ENCODE measurements at regions not wholly inside any gene's neighbourhood (a gene's known extent, or its start where the extent isn't known, plus 50 kb on each side); places are given as distances from the start of the nearest gene placed in this dataset.

DNA sequence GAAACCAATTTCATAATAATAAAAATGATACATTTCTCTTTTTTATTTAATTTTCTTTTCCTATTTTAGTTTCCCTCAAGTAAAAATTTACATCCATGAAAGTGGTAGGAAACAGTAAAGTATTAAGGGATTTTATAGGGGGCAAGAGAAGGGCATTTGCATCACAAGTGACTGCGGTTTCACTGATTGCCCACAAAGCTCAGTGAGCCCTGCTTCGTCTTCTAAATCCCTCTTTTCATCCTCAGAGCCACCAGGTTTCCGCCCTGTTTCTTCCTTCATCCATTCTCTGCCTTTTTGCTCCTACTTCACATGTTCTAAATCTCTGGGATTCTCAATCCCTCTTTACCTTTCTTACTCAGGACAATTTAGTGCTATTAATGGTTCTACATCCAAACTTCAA, 491.4 kb downstream of the LRRC70 start:
- Histone ChIP-seq H3K79me2 (ENCODE audit: low read depth) (no peaks in the 10 kb centered on the region), H3K36me3 (no peaks in the 10 kb centered on the region), H3K4me2 (peak overlapping the region; percentile 36), H3F3A (ENCODE audit: low read depth) (peaks cover 15% of the 10 kb centered on the region), H3K9me3 (ENCODE audit: low read depth) (no peaks in the 10 kb centered on the region), H3K4me3 (no peak overlapping the region), H3K9ac (no peak overlapping the region), H3K27me3 (no peaks in the 10 kb centered on the region), H4K20me1 (ENCODE audit: low read depth) (no peaks in the 10 kb centered on the region), H2AFZ (replicated peaks) (no peak overlapping the region), H3K27ac (peak overlapping the region; percentile 69), H3K4me1 (peaks cover 14% of the 10 kb centered on the region)
- peaks cover 2% of the 10 kb centered on the region for H3K4me1 Mint-ChIP-seq
- no peak overlapping the region for H3K27ac Mint-ChIP-seq
- DNase-seq (ENCODE audit: low spot score): peak; percentile 70
- H3K36me3 Mint-ChIP-seq: no peaks in the 10 kb centered on the region
- H3K4me3 Mint-ChIP-seq: no peak overlapping the region
- H3K9me3 Mint-ChIP-seq: no peaks in the 10 kb centered on the region
- peaks cover 3% of the 10 kb centered on the region for H3K27me3 Mint-ChIP-seq (ENCODE audit: insufficient read depth, low read depth)
- TF ChIP-seq EZH2 (IDR thresholded peaks at IDR 0.05) (no peak), EZH2phosphoT487 (IDR thresholded peaks at IDR 0.05) (no peak)
- TF ChIP-seq, protein P1, sequence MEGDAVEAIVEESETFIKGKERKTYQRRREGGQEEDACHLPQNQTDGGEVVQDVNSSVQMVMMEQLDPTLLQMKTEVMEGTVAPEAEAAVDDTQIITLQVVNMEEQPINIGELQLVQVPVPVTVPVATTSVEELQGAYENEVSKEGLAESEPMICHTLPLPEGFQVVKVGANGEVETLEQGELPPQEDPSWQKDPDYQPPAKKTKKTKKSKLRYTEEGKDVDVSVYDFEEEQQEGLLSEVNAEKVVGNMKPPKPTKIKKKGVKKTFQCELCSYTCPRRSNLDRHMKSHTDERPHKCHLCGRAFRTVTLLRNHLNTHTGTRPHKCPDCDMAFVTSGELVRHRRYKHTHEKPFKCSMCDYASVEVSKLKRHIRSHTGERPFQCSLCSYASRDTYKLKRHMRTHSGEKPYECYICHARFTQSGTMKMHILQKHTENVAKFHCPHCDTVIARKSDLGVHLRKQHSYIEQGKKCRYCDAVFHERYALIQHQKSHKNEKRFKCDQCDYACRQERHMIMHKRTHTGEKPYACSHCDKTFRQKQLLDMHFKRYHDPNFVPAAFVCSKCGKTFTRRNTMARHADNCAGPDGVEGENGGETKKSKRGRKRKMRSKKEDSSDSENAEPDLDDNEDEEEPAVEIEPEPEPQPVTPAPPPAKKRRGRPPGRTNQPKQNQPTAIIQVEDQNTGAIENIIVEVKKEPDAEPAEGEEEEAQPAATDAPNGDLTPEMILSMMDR (IDR thresholded peaks at IDR 0.05): no peak

DNA sequence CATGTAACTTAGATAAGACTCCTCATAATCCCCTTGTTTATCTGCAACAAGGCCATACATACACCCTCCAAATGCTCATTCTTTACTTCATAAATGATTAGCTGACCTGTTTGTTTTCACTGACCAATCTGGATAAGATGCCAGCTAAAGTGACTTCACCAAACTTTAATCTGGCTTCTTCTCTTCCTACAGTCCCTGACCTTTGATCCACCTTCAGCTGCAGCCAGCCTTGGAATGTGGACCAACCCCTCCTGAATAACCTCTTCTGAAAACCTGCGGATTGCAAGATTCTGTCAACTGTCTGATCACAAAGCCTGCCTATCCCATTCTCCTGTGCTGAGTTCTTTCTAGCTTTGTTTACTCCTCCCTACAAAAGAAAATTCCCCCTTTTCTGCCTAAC, 476.8 kb downstream of the LRRC70 start:
- no peaks in the 10 kb centered on the region for H3K9me3 Mint-ChIP-seq
- TF ChIP-seq, protein P1 (IDR thresholded peaks at IDR 0.05): no peak
- TF ChIP-seq EZH2phosphoT487 (IDR thresholded peaks at IDR 0.05) (no peak), EZH2 (IDR thresholded peaks at IDR 0.05) (no peak)
- no peaks in the 10 kb centered on the region for H3K36me3 Mint-ChIP-seq
- peaks cover 9% of the 10 kb centered on the region for H3F3A ChIP-seq (ENCODE audit: low read depth)
- H3K4me1 Mint-ChIP-seq: peaks cover 4% of the 10 kb centered on the region
- peak; percentile 51 for DNase-seq (ENCODE audit: low spot score)
- H3K36me3 ChIP-seq: no peaks in the 10 kb centered on the region
- H3K27me3 Mint-ChIP-seq (ENCODE audit: insufficient read depth, low read depth): peaks cover 2% of the 10 kb centered on the region
- no peaks in the 10 kb centered on the region for H4K20me1 ChIP-seq (ENCODE audit: low read depth)
- H3K4me3 Mint-ChIP-seq: no peak overlapping the region
- no peaks in the 10 kb centered on the region for H3K9me3 ChIP-seq (ENCODE audit: low read depth)
- H2AFZ ChIP-seq (replicated peaks): no peak overlapping the region
- no peaks in the 10 kb centered on the region for H3K79me2 ChIP-seq (ENCODE audit: low read depth)
- no peak overlapping the region for H3K4me3 ChIP-seq
- no peak overlapping the region for H3K4me2 ChIP-seq
- no peak overlapping the region for H3K9ac ChIP-seq
- H3K27ac Mint-ChIP-seq: no peak overlapping the region
- H3K27ac ChIP-seq: peak overlapping the region; percentile 78
- no peaks in the 10 kb centered on the region for H3K27me3 ChIP-seq
- peaks cover 14% of the 10 kb centered on the region for H3K4me1 ChIP-seq

DNA sequence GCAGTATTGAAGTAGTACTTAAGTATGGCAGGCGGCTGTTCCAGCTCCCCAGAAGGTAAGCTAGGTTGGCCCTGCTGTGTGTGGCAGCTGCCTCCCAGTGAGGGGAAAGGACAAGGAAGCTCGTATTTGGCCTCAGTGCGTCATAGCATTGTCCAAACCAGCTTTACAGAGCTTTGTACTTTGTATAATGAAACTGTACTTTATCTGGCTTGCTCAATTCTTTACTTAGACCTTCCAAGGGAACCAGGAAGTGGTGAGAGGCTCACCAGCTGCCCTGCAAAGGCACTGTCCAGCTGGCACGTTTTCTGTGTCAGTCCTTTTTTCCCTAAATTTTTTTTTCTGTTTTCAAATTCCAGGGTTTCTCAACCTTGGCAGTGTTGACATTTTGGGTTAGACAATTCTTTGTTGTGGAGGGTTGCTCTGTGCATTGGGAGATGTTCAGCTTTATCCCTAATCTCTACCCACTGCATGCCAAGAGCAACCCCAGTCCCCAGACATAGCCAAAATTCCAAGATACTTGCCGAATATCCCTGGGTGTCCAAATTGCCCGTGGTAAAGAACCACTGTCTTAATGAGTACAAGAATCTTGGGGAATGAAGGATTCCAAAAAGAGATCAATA, 474.5 kb downstream of the LRRC70 start:
- H3K27me3 ChIP-seq: no peaks in the 10 kb centered on the region
- H3F3A ChIP-seq (ENCODE audit: low read depth): peaks cover 9% of the 10 kb centered on the region
- peaks cover 4% of the 10 kb centered on the region for H3K4me1 Mint-ChIP-seq
- H3K27ac ChIP-seq: no peak overlapping the region
- no peak overlapping the region for H3K27ac Mint-ChIP-seq
- no peaks in the 10 kb centered on the region for H3K36me3 ChIP-seq
- no peak overlapping the region for H3K4me2 ChIP-seq
- peaks cover under 1% of the 10 kb centered on the region for H3K27me3 Mint-ChIP-seq (ENCODE audit: insufficient read depth, low read depth)
- no peaks in the 10 kb centered on the region for H3K79me2 ChIP-seq (ENCODE audit: low read depth)
- H3K4me3 Mint-ChIP-seq: no peak overlapping the region
- no peak for TF ChIP-seq EZH2 (IDR thresholded peaks at IDR 0.05)
- TF ChIP-seq EZH2phosphoT487 (IDR thresholded peaks at IDR 0.05): no peak
- TF ChIP-seq, protein P1 (IDR thresholded peaks at IDR 0.05): no peak
- peaks cover 21% of the 10 kb centered on the region for H3K4me1 ChIP-seq
- no peaks in the 10 kb centered on the region for H4K20me1 ChIP-seq (ENCODE audit: low read depth)
- H3K36me3 Mint-ChIP-seq: no peaks in the 10 kb centered on the region
- H3K9me3 Mint-ChIP-seq: no peaks in the 10 kb centered on the region
- no peak overlapping the region for H3K4me3 ChIP-seq
- no peak for DNase-seq (ENCODE audit: low spot score)
- no peak overlapping the region for H2AFZ ChIP-seq (replicated peaks)
- no peaks in the 10 kb centered on the region for H3K9me3 ChIP-seq (ENCODE audit: low read depth)
- no peak overlapping the region for H3K9ac ChIP-seq
